Tibial artery (tissue), 4 donors: ENCODE measurements at regions not wholly inside any gene's neighbourhood (a gene's known extent, or its start where the extent isn't known, plus 50 kb on each side); places are given as distances from the start of the nearest gene placed in this dataset.

Experiments used
- DNase-seq, 2 donors: peaks; one replicate each; pipeline ENCODE4 v3.0.0-alpha.2; 2019
- H3K27ac ChIP-seq, 2 donors: fragments of 200-600 bp; sonication (generic) in 1 of 2; 1 replicate in 1 of 2; 2 replicates in 1 of 2; pipeline ENCODE4 v1.5.1; 2018 to 2019; ENCODE audit warnings: mild to moderate bottlenecking in 1 of 2
- H3K27me3 ChIP-seq, 2 donors: fragments of 200-600 bp; sonication (generic) in 1 of 2; one replicate each; pipeline versions ENCODE4 v1.5.1 to v1.6.0; 2016 to 2019
- H3K36me3 ChIP-seq, 3 donors: fragments of 200-600 bp; sonication (generic) in 2 of 3; one replicate each; pipeline ENCODE4 v1.5.1; 2016 to 2019; ENCODE audit warnings: mild to moderate bottlenecking in 2 of 3
- H3K4me1 ChIP-seq, 4 donors: fragments of 200-600 bp; sonication (generic) in 2 of 4; 1 replicate in 3 of 4; 2 replicates in 1 of 4; pipeline ENCODE4 v1.5.1; 2016 to 2019
- H3K4me3 ChIP-seq, 2 donors: fragments of 200-600 bp; sonication (generic) in 1 of 2; 1 replicate in 1 of 2; 2 replicates in 1 of 2; pipeline ENCODE4 v1.5.1; 2018 to 2019; ENCODE audit warnings: mild to moderate bottlenecking in 2 of 2
- H3K9me3 ChIP-seq, 3 donors: fragments of 200-600 bp; sonication (generic) in 1 of 3; one replicate each; pipeline ENCODE4 v1.5.1; 2016 to 2019
- CTCF ChIP-seq, 2 experiments: fragments of 200-600 bp in 1 of 2; fragments of 450-650 bp in 1 of 2; IDR thresholded peaks; one replicate each; pipeline ENCODE4 v1.5.1; 2017 to 2019; ENCODE audit warnings: antibody characterized with exemption in 2 of 2, mild to moderate bottlenecking in 1 of 2, moderate library complexity in 1 of 2
- intact Hi-C: fragments of 100-400 bp; cut with DNase I; formaldehyde crosslinking; loops from one replicate; pipeline ENCODE4 v1.15.0; 2023; ENCODE audit warnings: low total_unique reads

- H3K4me3 ChIP-seq, result no peak overlapping the region
- no peak for TF ChIP-seq CTCF (IDR thresholded peaks at IDR 0.05)
- H3K9me3 ChIP-seq, result peaks cover 0 to 13% (median 7%) of the 10 kb centered on the region in 3 donors
- no peak overlapping the region for H3K27ac ChIP-seq
- intact Hi-C loops, result no loop called here
- DNase-seq, result no peak
- no peaks in the 10 kb centered on the region for H3K4me1 ChIP-seq
- H3K36me3 ChIP-seq, result no peaks in the 10 kb centered on the region
- H3K27me3 ChIP-seq, result no peaks in the 10 kb centered on the region
Observed at GRCh38 chr16:52251495-52251894, 295.4 kb downstream of the TOX3 start.

GRCh38 chr16:52247737-52248136 is 299.2 kb downstream of the TOX3 start:
- H3K4me1 ChIP-seq, result no peaks in the 10 kb centered on the region
- H3K4me3 ChIP-seq, result no peak overlapping the region
- DNase-seq, result no peak
- no peak for TF ChIP-seq CTCF (IDR thresholded peaks at IDR 0.05)
- H3K9me3 ChIP-seq, result peaks cover 0 to 17% (median 7%) of the 10 kb centered on the region in 3 donors
- no peaks in the 10 kb centered on the region for H3K36me3 ChIP-seq
- intact Hi-C loops, result no loop called here
- H3K27me3 ChIP-seq, result no peaks in the 10 kb centered on the region
- no peak overlapping the region for H3K27ac ChIP-seq

GRCh38 chr16:52238710-52239109 is 308.2 kb downstream of the TOX3 start:
- Histone ChIP-seq H3K4me1 (no peaks in the 10 kb centered on the region), H3K27me3 (no peaks in the 10 kb centered on the region), H3K9me3 (no peaks in the 10 kb centered on the region), H3K4me3 (no peak overlapping the region), H3K27ac (no peak overlapping the region), H3K36me3 (no peaks in the 10 kb centered on the region)
- DNase-seq, result no peak
- TF ChIP-seq CTCF (IDR thresholded peaks at IDR 0.05), result no peak
- intact Hi-C loops, result no loop called here

- Histone ChIP-seq H3K27me3 (no peaks in the 10 kb centered on the region), H3K4me1 (no peaks in the 10 kb centered on the region), H3K36me3 (no peaks in the 10 kb centered on the region), H3K9me3 (no peaks in the 10 kb centered on the region), H3K4me3 (no peak overlapping the region), H3K27ac (no peak overlapping the region)
- no peak for DNase-seq
- intact Hi-C loops, result no loop called here
- no peak for TF ChIP-seq CTCF (IDR thresholded peaks at IDR 0.05)
Observed at GRCh38 chr16:52237823-52238222, 309.1 kb downstream of the TOX3 start.

- intact Hi-C loops, result no loop called here
- Histone ChIP-seq H3K4me3 (no peak overlapping the region), H3K27ac (no peak overlapping the region), H3K27me3 (no peaks in the 10 kb centered on the region), H3K4me1 (no peaks in the 10 kb centered on the region), H3K9me3 (no peaks in the 10 kb centered on the region), H3K36me3 (no peaks in the 10 kb centered on the region)
- no peak for DNase-seq
- no peak for TF ChIP-seq CTCF (IDR thresholded peaks at IDR 0.05)
Observed at GRCh38 chr16:52235186-52235585, 311.8 kb downstream of the TOX3 start.

- no peak for DNase-seq
- intact Hi-C loops, result no loop called here
- no peaks in the 10 kb centered on the region for H3K36me3 ChIP-seq
- no peaks in the 10 kb centered on the region for H3K27me3 ChIP-seq
- H3K9me3 ChIP-seq, result no peaks in the 10 kb centered on the region
- no peak overlapping the region for H3K4me3 ChIP-seq
- TF ChIP-seq CTCF (IDR thresholded peaks at IDR 0.05), result no peak
- H3K4me1 ChIP-seq, result no peaks in the 10 kb centered on the region
- H3K27ac ChIP-seq, result no peak overlapping the region
Observed at GRCh38 chr16:52234626-52235025, 312.3 kb downstream of the TOX3 start.
